ENCODE measurements at regions not wholly inside any gene's neighbourhood (a gene's known extent, or its start where the extent isn't known, plus 50 kb on each side); places are given as distances from the start of the nearest gene placed in this dataset.

DNA sequence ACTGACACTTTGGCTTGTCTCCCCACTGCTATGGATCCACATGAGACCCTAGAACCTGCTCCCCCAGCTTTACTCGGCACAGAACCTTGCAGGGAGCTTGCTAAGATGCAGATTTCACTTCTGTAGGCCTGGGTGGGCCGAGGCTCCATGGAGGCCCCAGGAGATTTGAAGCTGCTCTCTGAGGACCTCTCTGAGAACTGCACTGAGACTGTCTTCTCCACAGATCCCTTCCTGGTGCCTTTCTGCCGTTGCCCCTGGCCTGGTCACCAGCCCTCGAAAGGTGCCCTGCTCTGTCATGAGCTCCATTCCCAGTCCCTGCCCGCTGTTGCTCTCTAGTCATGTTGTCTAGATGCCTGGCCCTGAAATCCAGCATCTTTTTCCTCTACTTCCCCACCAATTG lies 588.4 kb downstream of the AJAP1 start:
- TF ChIP-seq, protein P1, sequence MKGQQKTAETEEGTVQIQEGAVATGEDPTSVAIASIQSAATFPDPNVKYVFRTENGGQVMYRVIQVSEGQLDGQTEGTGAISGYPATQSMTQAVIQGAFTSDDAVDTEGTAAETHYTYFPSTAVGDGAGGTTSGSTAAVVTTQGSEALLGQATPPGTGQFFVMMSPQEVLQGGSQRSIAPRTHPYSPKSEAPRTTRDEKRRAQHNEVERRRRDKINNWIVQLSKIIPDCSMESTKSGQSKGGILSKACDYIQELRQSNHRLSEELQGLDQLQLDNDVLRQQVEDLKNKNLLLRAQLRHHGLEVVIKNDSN (CRISPR knock-in tag; IDR thresholded peaks at IDR 0.05) = no peak
- no peak for TF ChIP-seq CTCF (IDR thresholded peaks at IDR 0.05)
- TF ChIP-seq USF2 (CRISPR knock-in tag; IDR thresholded peaks at IDR 0.05) = no peak
- TF ChIP-seq NR1H2 (CRISPR knock-in tag; IDR thresholded peaks at IDR 0.05) = no peak
- no peak for TF ChIP-seq FOXK1 (CRISPR knock-in tag; IDR thresholded peaks at IDR 0.05)
- TF ChIP-seq GTF2I (CRISPR knock-in tag; conservative IDR thresholded peaks at IDR 0.05) = no peak
- no peak for TF ChIP-seq ZNF138 (CRISPR knock-in tag; conservative IDR thresholded peaks at IDR 0.05)
- TF ChIP-seq ZNF232 (CRISPR knock-in tag; IDR thresholded peaks at IDR 0.05) = no peak
- TF ChIP-seq, protein P2, sequence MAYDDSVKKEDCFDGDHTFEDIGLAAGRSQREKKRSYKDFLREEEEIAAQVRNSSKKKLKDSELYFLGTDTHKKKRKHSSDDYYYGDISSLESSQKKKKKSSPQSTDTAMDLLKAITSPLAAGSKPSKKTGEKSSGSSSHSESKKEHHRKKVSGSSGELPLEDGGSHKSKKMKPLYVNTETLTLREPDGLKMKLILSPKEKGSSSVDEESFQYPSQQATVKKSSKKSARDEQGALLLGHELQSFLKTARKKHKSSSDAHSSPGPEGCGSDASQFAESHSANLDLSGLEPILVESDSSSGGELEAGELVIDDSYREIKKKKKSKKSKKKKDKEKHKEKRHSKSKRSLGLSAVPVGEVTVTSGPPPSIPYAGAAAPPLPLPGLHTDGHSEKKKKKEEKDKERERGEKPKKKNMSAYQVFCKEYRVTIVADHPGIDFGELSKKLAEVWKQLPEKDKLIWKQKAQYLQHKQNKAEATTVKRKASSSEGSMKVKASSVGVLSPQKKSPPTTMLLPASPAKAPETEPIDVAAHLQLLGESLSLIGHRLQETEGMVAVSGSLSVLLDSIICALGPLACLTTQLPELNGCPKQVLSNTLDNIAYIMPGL (CRISPR knock-in tag; IDR thresholded peaks at IDR 0.05) = no peak
- no peak for TF ChIP-seq ATF1 (CRISPR knock-in tag; IDR thresholded peaks at IDR 0.05)
- no peak for TF ChIP-seq CREB1 (CRISPR knock-in tag; IDR thresholded peaks at IDR 0.05)
- TF ChIP-seq, protein P3, sequence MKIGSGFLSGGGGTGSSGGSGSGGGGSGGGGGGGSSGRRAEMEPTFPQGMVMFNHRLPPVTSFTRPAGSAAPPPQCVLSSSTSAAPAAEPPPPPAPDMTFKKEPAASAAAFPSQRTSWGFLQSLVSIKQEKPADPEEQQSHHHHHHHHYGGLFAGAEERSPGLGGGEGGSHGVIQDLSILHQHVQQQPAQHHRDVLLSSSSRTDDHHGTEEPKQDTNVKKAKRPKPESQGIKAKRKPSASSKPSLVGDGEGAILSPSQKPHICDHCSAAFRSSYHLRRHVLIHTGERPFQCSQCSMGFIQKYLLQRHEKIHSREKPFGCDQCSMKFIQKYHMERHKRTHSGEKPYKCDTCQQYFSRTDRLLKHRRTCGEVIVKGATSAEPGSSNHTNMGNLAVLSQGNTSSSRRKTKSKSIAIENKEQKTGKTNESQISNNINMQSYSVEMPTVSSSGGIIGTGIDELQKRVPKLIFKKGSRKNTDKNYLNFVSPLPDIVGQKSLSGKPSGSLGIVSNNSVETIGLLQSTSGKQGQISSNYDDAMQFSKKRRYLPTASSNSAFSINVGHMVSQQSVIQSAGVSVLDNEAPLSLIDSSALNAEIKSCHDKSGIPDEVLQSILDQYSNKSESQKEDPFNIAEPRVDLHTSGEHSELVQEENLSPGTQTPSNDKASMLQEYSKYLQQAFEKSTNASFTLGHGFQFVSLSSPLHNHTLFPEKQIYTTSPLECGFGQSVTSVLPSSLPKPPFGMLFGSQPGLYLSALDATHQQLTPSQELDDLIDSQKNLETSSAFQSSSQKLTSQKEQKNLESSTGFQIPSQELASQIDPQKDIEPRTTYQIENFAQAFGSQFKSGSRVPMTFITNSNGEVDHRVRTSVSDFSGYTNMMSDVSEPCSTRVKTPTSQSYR (CRISPR knock-in tag; IDR thresholded peaks at IDR 0.05) = no peak
- TF ChIP-seq ATF3 (CRISPR knock-in tag; conservative IDR thresholded peaks at IDR 0.05) = no peak

Data from WTC11 (cell line).